Left renal cortex interstitium (tissue), 4 donors: ENCODE measurements at regions not wholly inside any gene's neighbourhood (a gene's known extent, or its start where the extent isn't known, plus 50 kb on each side); places are given as distances from the start of the nearest gene placed in this dataset.

Experiments
- DNase-seq, 4 donors: peaks; one replicate each; pipeline ENCODE4 v3.0.0-alpha.2; 2013; ENCODE audit warnings: low read depth in 4 of 4, low spot score in 2 of 4, missing footprints in 1 of 4

DNA sequence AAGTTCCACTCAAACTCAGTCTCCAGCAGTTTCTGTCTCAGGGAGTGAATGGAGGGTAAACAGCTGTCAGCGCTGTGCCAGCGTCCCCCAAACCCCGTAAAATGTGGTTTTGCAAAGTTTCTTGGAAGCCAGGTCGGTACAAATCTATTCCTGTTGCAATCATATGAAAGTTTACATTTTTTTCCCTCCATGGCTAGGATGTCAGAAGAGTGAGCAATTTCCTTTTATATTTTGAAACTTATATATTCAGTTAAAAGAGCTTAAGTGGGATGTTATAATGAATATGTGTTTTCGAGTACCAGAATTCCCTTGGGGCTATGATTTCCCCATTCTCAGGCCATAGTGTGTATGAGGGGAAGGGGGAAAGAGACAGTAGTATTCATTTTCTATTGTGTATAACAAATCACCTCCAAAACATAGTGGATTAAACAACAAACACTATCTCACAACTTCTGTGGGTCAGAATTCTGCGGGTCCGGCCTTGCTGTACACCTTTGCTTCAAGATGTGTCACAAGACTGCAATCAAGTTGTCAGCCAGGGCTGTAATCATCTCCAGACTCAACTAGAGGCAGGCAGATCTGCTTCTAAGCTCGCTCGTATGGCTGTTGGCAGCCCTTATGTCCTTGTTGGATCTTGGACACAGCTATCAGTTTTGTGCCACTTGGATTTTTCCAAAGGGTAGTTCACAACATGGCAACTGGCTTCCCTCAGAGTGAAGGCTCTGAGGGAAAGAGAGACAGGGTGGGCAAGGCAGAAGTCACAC is 107.4 kb downstream of the SNX18 start:
- DNase-seq, result no peak

DNA sequence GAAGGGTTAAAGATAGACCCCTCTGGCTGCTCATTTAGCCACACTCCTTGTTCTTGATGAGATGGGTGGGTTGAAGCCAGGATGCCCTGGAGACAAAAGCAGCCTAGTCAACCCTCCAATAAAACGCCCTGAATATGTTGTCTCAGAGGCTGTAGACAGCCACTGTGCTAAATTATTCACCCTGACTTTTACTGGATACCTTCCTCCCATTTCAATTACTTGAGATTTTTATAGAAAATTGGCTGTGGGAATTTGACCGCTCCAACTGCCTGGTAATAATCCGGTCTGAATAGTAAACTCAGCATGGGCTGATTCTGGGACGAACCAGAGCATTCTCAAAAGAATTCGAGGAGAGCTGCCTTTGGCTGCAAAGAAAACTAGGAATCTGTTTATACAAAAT is 104.2 kb downstream of the SNX18 start:
- DNase-seq, result no peak

DNA sequence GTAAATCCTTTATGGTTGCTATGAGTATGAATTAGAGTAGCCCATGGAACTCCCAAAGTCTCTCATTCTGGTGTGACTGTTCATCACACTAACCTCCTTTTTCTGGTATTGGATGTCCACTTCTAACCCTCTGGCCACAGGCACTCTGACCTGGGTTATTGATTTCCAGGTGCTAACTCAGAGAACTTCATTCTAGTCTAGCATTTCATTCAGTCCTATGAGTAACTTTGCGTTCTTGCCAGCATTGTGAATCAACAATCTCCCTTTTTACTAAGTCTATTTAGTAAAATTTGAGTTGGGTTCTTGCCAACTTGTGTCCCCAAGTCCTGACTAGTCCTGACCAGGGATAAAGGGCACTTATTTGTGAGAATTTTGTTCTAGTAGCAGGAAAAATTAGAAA is 103.5 kb downstream of the SNX18 start:
- no peak for DNase-seq

- DNase-seq, result no peak
Observed at GRCh38 chr5:54620141-54620933, 102.8 kb downstream of the SNX18 start.

- DNase-seq, result no peak
Observed at GRCh38 chr5:54619731-54620130, 102.2 kb downstream of the SNX18 start.

DNA sequence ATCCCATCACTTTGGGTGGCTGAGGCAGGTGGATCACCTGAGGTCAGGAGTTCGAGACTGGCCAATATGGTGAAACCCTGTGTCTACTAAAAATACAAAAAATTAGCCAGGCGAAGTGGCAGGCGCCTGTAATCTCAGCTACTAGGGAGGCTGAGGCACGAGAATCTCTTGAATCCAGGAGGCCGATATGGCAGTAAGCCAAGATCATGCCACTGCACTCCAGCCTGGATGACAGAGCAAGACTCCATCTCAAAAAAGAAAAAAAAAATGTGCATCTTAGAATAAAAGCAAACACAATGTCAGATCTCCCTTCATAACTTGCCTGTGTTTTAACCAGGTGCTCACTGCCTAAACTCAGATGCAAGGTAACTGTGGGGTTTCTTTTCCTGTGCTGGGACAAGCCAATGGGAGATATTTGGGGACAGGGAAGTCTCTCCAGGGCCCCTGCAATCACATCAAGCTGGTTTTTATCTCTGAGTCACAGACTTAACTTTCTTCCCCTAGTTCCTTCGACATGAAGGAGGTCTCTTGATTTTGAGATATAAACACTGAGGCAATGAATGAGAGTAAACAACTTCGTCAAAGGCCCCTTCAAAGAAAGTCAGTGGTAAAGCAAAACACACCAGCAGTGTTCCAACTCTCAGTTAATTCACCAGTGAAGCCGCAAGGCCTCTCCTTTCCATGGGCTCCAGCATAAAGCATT is 99.1 kb downstream of the SNX18 start:
- no peak for DNase-seq

DNA sequence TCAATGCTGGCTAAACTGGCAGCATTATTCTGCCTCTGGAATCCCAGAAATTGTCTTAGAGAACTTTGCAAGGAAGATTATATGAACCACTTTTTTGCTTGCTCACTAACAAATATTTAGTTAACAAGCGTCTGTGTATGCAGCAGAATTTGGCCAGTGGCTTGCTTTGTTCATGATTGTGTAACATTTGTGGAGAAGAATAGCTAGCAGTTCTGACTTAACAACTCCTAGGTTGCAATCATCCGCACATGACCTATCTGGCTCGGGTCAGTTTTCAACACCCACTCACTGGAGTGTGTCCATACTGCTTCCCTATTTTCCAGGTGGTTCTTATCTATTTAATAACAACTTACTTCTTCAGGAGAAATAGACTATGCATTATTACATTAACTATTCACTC is 98.5 kb downstream of the SNX18 start:
- no peak for DNase-seq

DNA sequence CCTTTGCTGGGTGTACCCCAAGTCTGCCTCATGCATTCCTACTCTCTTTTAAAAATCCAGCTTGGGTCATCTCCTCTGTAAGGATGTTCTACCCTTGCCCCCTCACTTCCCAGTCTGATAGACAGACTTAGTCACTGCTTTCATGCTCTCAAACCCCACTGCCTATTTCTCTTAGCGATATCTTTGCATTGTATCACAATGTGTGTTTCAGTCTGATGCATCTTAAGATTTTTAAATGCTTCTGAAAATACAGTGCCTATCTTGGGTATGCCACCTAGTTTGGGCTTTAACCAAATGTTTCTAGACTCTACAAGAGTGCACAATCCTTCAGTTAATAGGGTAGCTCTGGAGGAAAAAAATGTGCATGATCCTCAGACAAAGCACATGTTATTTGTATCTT is 97.8 kb downstream of the SNX18 start:
- DNase-seq, result no peak

GRCh38 chr5:54612711-54613110 is 95.2 kb downstream of the SNX18 start:
- DNase-seq, result no peak

DNA sequence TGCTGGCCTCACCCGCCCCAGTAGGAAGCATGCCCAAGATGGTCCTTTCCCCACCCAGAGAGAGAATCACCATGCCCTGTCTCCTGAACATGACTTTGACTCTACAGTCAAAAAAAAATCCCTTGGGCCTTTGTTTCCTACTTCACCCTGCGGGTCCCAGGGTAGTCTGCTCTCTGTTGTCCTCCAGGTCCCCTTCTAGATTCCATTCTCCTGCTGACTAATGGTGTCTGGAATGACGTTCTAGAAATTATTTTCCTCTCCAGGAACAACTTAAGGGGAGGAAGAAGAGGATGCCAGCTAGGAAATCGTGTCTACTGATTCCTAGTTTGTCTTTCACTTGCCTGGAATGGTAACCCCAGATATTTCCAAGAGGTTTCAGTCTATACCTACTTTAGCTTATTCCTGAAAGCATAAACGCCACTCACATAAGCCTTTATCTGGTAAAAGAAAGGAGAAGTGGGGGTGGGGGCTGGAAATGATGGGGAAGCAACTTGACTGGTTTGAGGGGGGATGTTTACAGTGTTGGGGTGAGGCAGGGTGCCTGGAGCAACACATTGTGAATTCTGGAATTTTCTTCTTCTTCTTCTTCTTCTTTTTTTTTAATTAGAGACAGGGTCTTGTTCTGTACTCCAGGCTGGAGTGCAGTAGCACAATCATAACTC is 93.9 kb downstream of the SNX18 start:
- DNase-seq, result no peak

GRCh38 chr5:54610197-54610944 is 92.8 kb downstream of the SNX18 start:
- no peak for DNase-seq

DNA sequence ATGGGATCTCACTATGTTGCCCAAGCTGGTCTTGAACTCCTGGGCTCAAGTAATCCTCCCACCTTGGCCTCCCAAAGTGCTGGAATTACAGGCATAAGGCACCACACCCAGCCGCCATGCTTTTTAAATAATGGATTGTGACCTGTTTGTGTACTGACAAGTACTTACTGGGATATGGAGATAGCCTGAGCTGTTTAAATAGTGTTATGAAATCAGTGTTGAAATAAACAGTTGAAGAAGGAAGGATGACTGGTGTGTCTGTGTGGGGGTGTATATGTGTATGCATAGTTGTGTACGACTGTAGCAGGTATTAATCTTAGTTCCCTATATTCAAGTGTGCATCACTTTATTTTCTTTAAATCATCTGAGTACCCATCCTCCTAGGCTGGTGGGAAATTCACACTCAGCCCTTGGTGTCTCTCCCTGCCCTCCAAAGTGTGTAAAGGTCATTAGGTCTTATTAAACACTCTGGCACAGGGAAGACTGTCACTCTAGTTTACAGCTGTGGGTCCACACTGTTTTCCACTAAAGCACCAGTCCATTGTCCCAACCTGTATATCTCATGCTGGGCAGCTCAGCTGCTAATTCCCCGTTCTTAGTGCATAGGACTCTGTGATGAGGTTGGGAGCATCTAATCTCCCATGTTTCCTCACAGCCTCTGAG is 91.0 kb downstream of the SNX18 start:
- DNase-seq, result no peak

DNA sequence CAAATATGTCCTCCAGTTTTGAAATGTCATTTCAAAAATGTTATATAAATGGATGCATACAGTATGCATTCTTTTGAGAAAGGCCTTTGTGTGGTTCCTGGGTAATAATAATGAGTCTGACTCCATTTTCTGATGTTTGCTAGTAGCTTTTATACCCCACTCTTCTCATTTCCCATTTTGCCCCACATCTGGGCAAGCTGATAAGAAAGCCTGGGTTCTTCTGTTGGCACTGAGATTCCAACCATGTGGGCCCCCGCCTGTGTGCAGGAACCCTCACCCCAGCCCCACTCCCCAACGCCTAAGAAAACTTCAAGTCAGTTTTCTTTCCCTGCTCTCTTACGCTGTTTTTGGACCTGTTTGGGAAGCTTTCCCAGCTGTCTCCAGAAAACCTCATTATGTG is 89.4 kb downstream of the SNX18 start:
- no peak for DNase-seq

- no peak for DNase-seq
Observed at GRCh38 chr5:54603372-54603771, 85.8 kb downstream of the SNX18 start.

GRCh38 chr5:54602475-54602874 is 84.9 kb downstream of the SNX18 start:
- no peak for DNase-seq

DNA sequence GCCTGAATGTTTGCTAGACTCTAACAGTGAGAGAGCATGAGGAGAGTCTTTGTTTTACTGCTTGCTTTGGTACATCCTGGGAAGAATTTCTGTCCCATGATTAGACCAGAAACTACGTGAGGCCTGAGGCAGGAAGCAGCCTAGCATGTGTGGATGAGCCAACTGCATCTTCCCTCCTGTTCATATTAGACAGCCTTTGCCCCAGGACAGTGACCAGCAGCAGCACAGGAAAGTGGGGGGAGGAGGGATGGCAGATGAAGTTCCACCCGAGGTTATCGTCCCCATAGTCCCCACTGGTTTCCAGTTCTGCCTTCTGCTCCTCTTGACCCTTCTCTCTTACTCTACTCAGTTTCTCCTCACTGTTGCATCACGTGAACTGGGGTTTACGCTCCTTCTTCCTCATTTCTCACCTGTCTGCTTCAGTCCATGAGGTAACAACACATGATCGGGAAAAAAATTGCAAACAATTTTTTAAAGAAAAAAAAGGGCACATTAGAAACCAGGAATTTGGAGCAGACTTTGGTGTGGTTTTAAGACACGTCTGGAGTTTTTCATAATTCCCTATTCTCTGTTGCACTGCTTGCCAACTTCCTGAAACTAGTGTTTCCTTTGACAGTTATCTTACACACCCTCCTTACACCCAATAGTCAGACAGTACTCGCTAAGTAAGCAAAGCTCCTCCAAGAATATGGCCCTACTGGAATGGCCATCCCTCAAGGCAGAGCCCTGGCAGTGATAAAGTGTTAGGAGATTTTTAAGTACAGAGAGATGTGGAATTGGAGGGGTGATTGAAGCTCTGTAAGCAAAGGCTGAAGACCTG is 84.1 kb downstream of the SNX18 start:
- DNase-seq, result no peak
